H9 (cell line): ENCODE measurements at regions not wholly inside any gene's neighbourhood (a gene's known extent, or its start where the extent isn't known, plus 50 kb on each side); places are given as distances from the start of the nearest gene placed in this dataset.

Experiments used
- DNase-seq: peaks from one replicate; pipeline ENCODE4 v3.0.0-alpha.2; 2017
- H2AFZ ChIP-seq: one replicate; pipeline ENCODE4 v1.6.1; 2013; ENCODE audit warnings: mild to moderate bottlenecking, low read length, control low read depth, moderate library complexity
- H2AK5ac ChIP-seq: 2 replicates; pipeline ENCODE4 v1.6.1; 2013; ENCODE audit warnings: low read length, control low read depth, mixed read lengths; ENCODE audit not compliant: insufficient read length
- H2BK120ac ChIP-seq: one replicate; pipeline ENCODE4 v1.6.1; 2013; ENCODE audit warnings: low read depth, mild to moderate bottlenecking, low read length, control low read depth, inconsistent platforms; ENCODE audit not compliant: poor library complexity, severe bottlenecking
- H2BK12ac ChIP-seq: 2 replicates; pipeline ENCODE4 v1.6.1; 2013; ENCODE audit warnings: low read length, control low read depth, mixed read lengths, low read depth; ENCODE audit not compliant: insufficient read length
- H2BK15ac ChIP-seq: 2 replicates; pipeline ENCODE4 v1.6.1; 2013; ENCODE audit warnings: low read depth, low read length, control low read depth
- H2BK20ac ChIP-seq: one replicate; pipeline ENCODE4 v1.6.1; 2013; ENCODE audit warnings: low read depth, mild to moderate bottlenecking, low read length, control low read depth, inconsistent platforms; ENCODE audit not compliant: poor library complexity, severe bottlenecking
- H2BK5ac ChIP-seq: 2 replicates; pipeline ENCODE4 v1.6.1; 2013; ENCODE audit warnings: low read length, control low read depth, mixed read lengths; ENCODE audit not compliant: insufficient read length
- H3K14ac ChIP-seq: 2 replicates; pipeline ENCODE4 v1.6.1; 2013; ENCODE audit warnings: low read length, control low read depth; ENCODE audit not compliant: insufficient read depth
- H3K18ac ChIP-seq: 2 replicates; pipeline ENCODE4 v1.6.1; 2013; ENCODE audit warnings: low read depth, mild to moderate bottlenecking, mixed read lengths, low read length, control low read depth; ENCODE audit not compliant: insufficient read length
- H3K23ac ChIP-seq: 2 replicates; pipeline ENCODE4 v1.6.1; 2013; ENCODE audit warnings: low read length, control low read depth, mixed read lengths, low read depth; ENCODE audit not compliant: insufficient read length
- H3K23me2 ChIP-seq: 2 replicates; pipeline ENCODE4 v1.6.1; 2013; ENCODE audit warnings: low read depth, mild to moderate bottlenecking, mixed read lengths, low read length, control low read depth; ENCODE audit not compliant: insufficient read length, poor library complexity, severe bottlenecking
- H3K27ac ChIP-seq: 2 replicates; pipeline ENCODE4 v1.5.1; 2013; ENCODE audit warnings: low read length, control low read depth, mixed read lengths, low read depth; ENCODE audit not compliant: insufficient read length
- H3K27me3 ChIP-seq: 2 replicates; pipeline ENCODE4 v1.6.1; 2013; ENCODE audit warnings: low read length, control low read depth, inconsistent platforms; ENCODE audit not compliant: insufficient read depth
- H3K4ac ChIP-seq: 2 replicates; pipeline ENCODE4 v1.6.1; 2013; ENCODE audit warnings: low read depth, mild to moderate bottlenecking, control low read depth, inconsistent platforms, low read length, moderate library complexity
- H3K4me1 ChIP-seq: 2 replicates; pipeline ENCODE4 v1.6.1; 2013; ENCODE audit warnings: low read length, control low read depth, inconsistent platforms; ENCODE audit not compliant: insufficient read depth
- H3K4me2 ChIP-seq: 2 replicates; pipeline ENCODE4 v1.6.1; 2013; ENCODE audit warnings: low read length, control low read depth, mixed read lengths; ENCODE audit not compliant: insufficient read length, insufficient read depth
- H3K56ac ChIP-seq: 2 replicates; pipeline ENCODE4 v1.6.1; 2013; ENCODE audit warnings: low read depth, mild to moderate bottlenecking, mixed read lengths, low read length, control low read depth; ENCODE audit not compliant: insufficient read length
- H3K79me1 ChIP-seq: 2 replicates; pipeline ENCODE4 v1.6.1; 2013; ENCODE audit warnings: low read depth, mild to moderate bottlenecking, moderate library complexity, low read length, control low read depth, inconsistent platforms; ENCODE audit not compliant: insufficient read depth, poor library complexity, severe bottlenecking
- H3K79me2 ChIP-seq: 2 replicates; pipeline ENCODE4 v1.6.1; 2013; ENCODE audit warnings: low read length, control low read depth, inconsistent platforms; ENCODE audit not compliant: insufficient read depth
- H3K9ac ChIP-seq: 2 replicates; pipeline ENCODE4 v1.6.1; 2013; ENCODE audit warnings: low read length, control low read depth, mixed read lengths; ENCODE audit not compliant: insufficient read length; ENCODE audit errors: extremely low read depth
- H3K9me3 ChIP-seq: one replicate; pipeline ENCODE4 v1.6.1; 2013; ENCODE audit warnings: low read depth, low read length, inconsistent platforms; ENCODE audit not compliant: control insufficient read depth
- H3T11ph ChIP-seq: one replicate; pipeline ENCODE4 v1.6.1; 2013; ENCODE audit warnings: mild to moderate bottlenecking, low read length, control low read depth, inconsistent platforms
- H4K20me1 ChIP-seq: one replicate; pipeline ENCODE4 v1.6.1; 2013; ENCODE audit not compliant: control insufficient read depth, insufficient read length, insufficient read depth
- H4K5ac ChIP-seq: 2 replicates; pipeline ENCODE4 v1.6.1; 2013; ENCODE audit warnings: low read depth, mild to moderate bottlenecking, mixed read lengths, low read length, control low read depth; ENCODE audit not compliant: insufficient read length
- H4K8ac ChIP-seq: replicated peaks from 2 replicates; pipeline ENCODE4 v1.6.1; 2013; ENCODE audit warnings: low read length, control low read depth, mixed read lengths, low read depth; ENCODE audit not compliant: insufficient read length
- H4K91ac ChIP-seq: 2 replicates; pipeline ENCODE4 v1.6.1; 2013; ENCODE audit warnings: low read depth, mild to moderate bottlenecking, moderate library complexity, mixed read lengths, low read length, control low read depth; ENCODE audit not compliant: insufficient read length
- H3K27ac Mint-ChIP-seq, 3 experiments: 2 replicates in 2 of 3; 3 replicates in 1 of 3; pipeline ENCODE4 v1.8.0; 2020 to 2021; ENCODE audit warnings: mixed read lengths in 3 of 3, mild to moderate bottlenecking in 1 of 3, moderate library complexity in 1 of 3
- H3K27me3 Mint-ChIP-seq: 2 replicates; pipeline ENCODE4 v1.8.0; 2021; ENCODE audit warnings: low read depth, mild to moderate bottlenecking, moderate library complexity, mixed read lengths
- H3K36me3 Mint-ChIP-seq, 3 experiments: 2 replicates in 2 of 3; 3 replicates in 1 of 3; pipeline ENCODE4 v1.8.0; 2020 to 2021; ENCODE audit warnings: low read depth in 3 of 3, mixed read lengths in 3 of 3; ENCODE audit not compliant: insufficient read depth in 1 of 3
- H3K4me1 Mint-ChIP-seq, 2 experiments: 2 replicates each; pipeline ENCODE4 v1.8.0; 2020; ENCODE audit warnings: mixed read lengths in 2 of 2
- H3K4me3 Mint-ChIP-seq, 2 experiments: 2 replicates in 1 of 2; 3 replicates in 1 of 2; pipeline ENCODE4 v1.8.0; 2020 to 2021; ENCODE audit warnings: mild to moderate bottlenecking in 2 of 2, mixed read lengths in 2 of 2, moderate library complexity in 1 of 2
- H3K9me3 Mint-ChIP-seq, 2 experiments: 2 replicates in 1 of 2; 3 replicates in 1 of 2; pipeline ENCODE4 v1.8.0; 2020; ENCODE audit warnings: mild to moderate bottlenecking in 2 of 2, mixed read lengths in 2 of 2, moderate library complexity in 1 of 2
- WGBS: extraction: QIAGEN DNeasy Blood & Tissue Kit; methylation state at CpG from one replicate; pipeline ENCODE4 v1.1.7; 2013; ENCODE audit warnings: missing lambda C conversion rate, low lambda C conversion rate, mixed read lengths; ENCODE audit not compliant: insufficient read length; ENCODE audit errors: extremely low coverage; 5-methylcytosine and 5-hydroxymethylcytosine counted together
- TF ChIP-seq, protein P1 (sequence below): fragments of 200-600 bp; sonication (generic); conservative IDR thresholded peaks from 3 replicates; pipeline ENCODE4 v1.8.0; 2021; ENCODE audit warnings: antibody characterized with exemption, mild to moderate bottlenecking

DNA sequence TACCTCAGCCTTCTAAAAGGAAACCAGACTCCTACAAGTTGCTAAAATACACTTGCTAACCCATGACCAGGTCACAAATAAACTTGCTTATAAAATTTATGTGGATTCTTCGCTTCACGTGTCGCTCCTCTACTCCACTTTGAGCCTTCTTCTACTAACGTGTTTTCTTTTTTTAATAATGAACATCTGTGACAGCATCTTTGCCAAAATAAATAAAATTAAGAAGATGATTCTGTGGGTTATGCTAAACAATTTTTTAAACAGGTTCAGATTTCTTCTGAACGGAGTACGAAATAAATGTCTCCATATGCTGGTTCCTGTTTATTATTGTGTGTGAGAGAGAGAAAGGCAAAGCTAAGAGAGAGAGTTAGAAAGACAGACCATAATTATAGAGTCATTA is 735.8 kb downstream of the LTN1 start:
- Histone ChIP-seq H4K91ac (no peak overlapping the region), H3K23me2 (no peaks in the 10 kb centered on the region), H2BK5ac (no peak overlapping the region), H3K56ac (no peak overlapping the region), H2BK12ac (no peak overlapping the region), H2BK15ac (no peak overlapping the region), H4K5ac (no peak overlapping the region), H3K4me1 (no peaks in the 10 kb centered on the region), H3K79me2 (no peaks in the 10 kb centered on the region), H3T11ph (no peak overlapping the region), H3K14ac (no peak overlapping the region), H2AK5ac (no peak overlapping the region), H4K8ac (no peak overlapping the region), H3K27ac (no peak overlapping the region), H3K18ac (no peak overlapping the region), H2BK20ac (no peak overlapping the region), H3K4me2 (no peak overlapping the region), H3K9me3 (no peaks in the 10 kb centered on the region), H3K27me3 (no peaks in the 10 kb centered on the region), H3K79me1 (no peaks in the 10 kb centered on the region), H2BK120ac (no peak overlapping the region), H3K4ac (no peak overlapping the region), H3K23ac (no peak overlapping the region), H4K20me1 (no peaks in the 10 kb centered on the region), H2AFZ (no peak overlapping the region), H3K9ac (no peak overlapping the region)
- peaks cover 4 to 5% of the 10 kb centered on the region in 2 experiments for H3K4me1 Mint-ChIP-seq
- no peak overlapping the region for H3K4me3 Mint-ChIP-seq
- peaks cover 0 to 2% of the 10 kb centered on the region in 2 experiments; a peak in 1 of 5 replicates for H3K9me3 Mint-ChIP-seq
- TF ChIP-seq, protein P1, sequence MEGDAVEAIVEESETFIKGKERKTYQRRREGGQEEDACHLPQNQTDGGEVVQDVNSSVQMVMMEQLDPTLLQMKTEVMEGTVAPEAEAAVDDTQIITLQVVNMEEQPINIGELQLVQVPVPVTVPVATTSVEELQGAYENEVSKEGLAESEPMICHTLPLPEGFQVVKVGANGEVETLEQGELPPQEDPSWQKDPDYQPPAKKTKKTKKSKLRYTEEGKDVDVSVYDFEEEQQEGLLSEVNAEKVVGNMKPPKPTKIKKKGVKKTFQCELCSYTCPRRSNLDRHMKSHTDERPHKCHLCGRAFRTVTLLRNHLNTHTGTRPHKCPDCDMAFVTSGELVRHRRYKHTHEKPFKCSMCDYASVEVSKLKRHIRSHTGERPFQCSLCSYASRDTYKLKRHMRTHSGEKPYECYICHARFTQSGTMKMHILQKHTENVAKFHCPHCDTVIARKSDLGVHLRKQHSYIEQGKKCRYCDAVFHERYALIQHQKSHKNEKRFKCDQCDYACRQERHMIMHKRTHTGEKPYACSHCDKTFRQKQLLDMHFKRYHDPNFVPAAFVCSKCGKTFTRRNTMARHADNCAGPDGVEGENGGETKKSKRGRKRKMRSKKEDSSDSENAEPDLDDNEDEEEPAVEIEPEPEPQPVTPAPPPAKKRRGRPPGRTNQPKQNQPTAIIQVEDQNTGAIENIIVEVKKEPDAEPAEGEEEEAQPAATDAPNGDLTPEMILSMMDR, result no peak
- no peaks in the 10 kb centered on the region for H3K36me3 Mint-ChIP-seq
- no peak for DNase-seq
- H3K27me3 Mint-ChIP-seq, result no peaks in the 10 kb centered on the region
- WGBS, result no CpG with 5 or more reads among the region's 6 CpGs
- H3K27ac Mint-ChIP-seq, result no peak overlapping the region
